HFFc6 (cell line): ENCODE measurements at regions not wholly inside any gene's neighbourhood (a gene's known extent, or its start where the extent isn't known, plus 50 kb on each side); places are given as distances from the start of the nearest gene placed in this dataset.

Experiments used
- DNase-seq: peaks from one replicate; pipeline ENCODE4 v3.0.0-alpha.2; 2018
- H3K27ac Mint-ChIP-seq: 2 replicates; pipeline ENCODE4 v1.8.0; 2020; ENCODE audit warnings: mild to moderate bottlenecking, mixed read lengths
- H3K27me3 Mint-ChIP-seq: 2 replicates; pipeline ENCODE4 v1.8.0; 2021; ENCODE audit warnings: mild to moderate bottlenecking, moderate library complexity, mixed read lengths; ENCODE audit not compliant: insufficient read depth
- H3K36me3 Mint-ChIP-seq: 2 replicates; pipeline ENCODE4 v1.8.0; 2021; ENCODE audit warnings: low read depth, mixed read lengths
- H3K4me1 Mint-ChIP-seq: 2 replicates; pipeline ENCODE4 v1.8.0; 2020; ENCODE audit warnings: low read depth, mixed read lengths
- H3K4me3 Mint-ChIP-seq: 2 replicates; pipeline ENCODE4 v1.8.0; 2020; ENCODE audit warnings: mild to moderate bottlenecking, moderate library complexity, mixed read lengths
- H3K9me3 Mint-ChIP-seq: 2 replicates; pipeline ENCODE4 v1.8.0; 2020; ENCODE audit warnings: mild to moderate bottlenecking, mixed read lengths
- TF ChIP-seq, protein P1 (sequence below): fragments of 200-600 bp; sonication (generic); IDR thresholded peaks from 2 replicates; pipeline ENCODE4 v1.5.0; 2021; ENCODE audit warnings: antibody characterized with exemption, mild to moderate bottlenecking

DNA sequence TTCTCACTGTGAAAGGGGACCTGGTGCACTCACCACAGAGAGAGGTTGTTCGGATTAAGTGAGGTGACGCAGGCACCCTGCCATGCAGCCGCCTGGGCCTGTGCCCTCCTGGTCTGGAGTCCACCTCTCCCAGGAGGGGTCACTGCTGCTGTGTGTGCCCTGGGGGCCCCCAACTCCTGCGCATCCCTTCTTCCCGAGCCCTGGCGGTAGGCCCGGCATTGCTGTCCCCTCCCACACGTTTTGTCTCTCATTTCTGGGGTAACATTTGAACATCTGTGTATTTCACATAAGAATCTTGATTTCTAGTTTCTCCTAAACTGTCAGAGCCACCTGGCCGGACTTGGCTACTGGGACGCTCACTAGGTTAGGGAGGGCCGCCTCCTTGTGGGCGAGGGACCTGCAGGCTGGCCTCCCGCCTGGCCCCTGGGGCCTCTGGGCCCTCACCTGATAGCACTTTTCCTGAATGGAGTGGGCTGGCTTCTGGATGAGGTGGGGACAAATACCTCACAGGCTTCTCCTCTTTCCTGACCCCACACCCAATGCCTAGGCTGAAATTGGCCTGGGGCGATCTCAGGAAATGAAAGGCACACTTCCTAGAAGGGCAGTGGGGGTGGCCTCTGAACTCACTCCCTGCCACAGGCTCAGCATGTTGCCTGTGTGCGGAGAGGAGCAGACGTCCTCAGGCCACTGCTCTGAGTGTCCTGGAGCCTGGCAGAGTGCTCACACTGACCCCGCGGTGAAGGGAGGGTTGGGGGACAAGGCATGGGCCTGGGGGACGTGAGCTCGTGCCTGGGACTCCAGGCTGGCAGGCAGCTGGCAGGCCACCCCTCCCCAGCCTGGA, 104.2 kb upstream of the PRR23E start:
- H3K9me3 Mint-ChIP-seq = no peaks in the 10 kb centered on the region
- TF ChIP-seq, protein P1, sequence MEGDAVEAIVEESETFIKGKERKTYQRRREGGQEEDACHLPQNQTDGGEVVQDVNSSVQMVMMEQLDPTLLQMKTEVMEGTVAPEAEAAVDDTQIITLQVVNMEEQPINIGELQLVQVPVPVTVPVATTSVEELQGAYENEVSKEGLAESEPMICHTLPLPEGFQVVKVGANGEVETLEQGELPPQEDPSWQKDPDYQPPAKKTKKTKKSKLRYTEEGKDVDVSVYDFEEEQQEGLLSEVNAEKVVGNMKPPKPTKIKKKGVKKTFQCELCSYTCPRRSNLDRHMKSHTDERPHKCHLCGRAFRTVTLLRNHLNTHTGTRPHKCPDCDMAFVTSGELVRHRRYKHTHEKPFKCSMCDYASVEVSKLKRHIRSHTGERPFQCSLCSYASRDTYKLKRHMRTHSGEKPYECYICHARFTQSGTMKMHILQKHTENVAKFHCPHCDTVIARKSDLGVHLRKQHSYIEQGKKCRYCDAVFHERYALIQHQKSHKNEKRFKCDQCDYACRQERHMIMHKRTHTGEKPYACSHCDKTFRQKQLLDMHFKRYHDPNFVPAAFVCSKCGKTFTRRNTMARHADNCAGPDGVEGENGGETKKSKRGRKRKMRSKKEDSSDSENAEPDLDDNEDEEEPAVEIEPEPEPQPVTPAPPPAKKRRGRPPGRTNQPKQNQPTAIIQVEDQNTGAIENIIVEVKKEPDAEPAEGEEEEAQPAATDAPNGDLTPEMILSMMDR = no peak
- peaks cover 49% of the 10 kb centered on the region for H3K27me3 Mint-ChIP-seq
- no peaks in the 10 kb centered on the region for H3K4me1 Mint-ChIP-seq
- H3K4me3 Mint-ChIP-seq = no peak overlapping the region
- H3K36me3 Mint-ChIP-seq = no peaks in the 10 kb centered on the region
- H3K27ac Mint-ChIP-seq = no peak overlapping the region
- no peak for DNase-seq

- Mint-ChIP-seq H3K4me1 (no peaks in the 10 kb centered on the region), H3K36me3 (no peaks in the 10 kb centered on the region), H3K4me3 (no peak overlapping the region), H3K27me3 (peaks cover 45% of the 10 kb centered on the region), H3K9me3 (no peaks in the 10 kb centered on the region), H3K27ac (no peak overlapping the region)
- TF ChIP-seq, protein P1 = no peak
- no peak for DNase-seq
Measured at GRCh38 chr3:127089486-127090145, 103.3 kb upstream of the PRR23E start.

DNA sequence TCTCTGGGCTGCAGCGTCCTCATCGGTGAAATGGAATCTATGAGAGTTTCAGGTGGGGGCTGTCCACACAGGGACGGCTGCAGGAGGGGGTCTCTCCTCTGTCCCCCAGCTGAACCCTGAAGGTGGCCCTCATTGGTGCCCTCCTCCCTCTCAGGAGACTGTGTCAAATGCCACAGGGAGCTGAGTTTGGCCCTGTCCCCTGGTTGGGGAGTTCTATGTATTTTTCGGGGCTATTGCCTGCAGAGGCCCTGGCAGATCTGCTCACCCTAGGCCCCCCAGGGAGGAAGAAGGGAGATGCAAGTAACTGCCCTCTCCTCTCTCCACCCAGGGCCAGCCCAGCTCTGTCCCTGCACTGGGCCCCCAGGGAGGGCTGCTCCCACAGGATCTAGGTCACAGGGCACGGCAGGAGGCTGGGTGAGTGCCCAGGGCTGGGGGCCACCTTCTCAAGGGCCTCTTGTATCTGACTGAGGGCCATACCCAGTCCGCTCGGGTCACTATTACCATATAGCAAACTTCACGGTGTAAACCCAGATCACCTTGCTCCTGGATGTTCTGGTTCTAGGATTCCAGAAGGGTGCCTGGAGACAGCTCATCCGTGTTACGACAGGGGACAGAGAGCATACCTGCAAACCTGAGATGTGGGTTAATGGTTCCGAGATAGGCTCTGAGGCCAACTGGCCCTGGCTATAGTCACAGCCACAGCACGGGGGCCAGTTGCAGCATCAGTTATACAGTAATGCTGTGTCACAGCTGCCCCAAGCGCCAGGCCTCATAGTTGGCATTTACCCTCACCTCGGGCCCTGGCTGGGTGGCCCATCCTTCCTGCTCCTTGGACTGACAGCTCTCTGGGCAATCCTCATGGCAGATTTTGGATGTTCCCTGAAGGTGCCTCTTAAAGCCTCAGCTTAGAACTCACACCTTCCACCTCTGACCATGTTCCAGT, 102.4 kb upstream of the PRR23E start:
- Mint-ChIP-seq H3K27me3 (peaks cover 41% of the 10 kb centered on the region), H3K4me1 (no peaks in the 10 kb centered on the region), H3K27ac (no peak overlapping the region), H3K4me3 (no peak overlapping the region), H3K36me3 (no peaks in the 10 kb centered on the region), H3K9me3 (0 out of 2 replicates have a peak, but pooled peaks cover 5% of the 10 kb centered on the region)
- TF ChIP-seq, protein P1 = no peak
- DNase-seq = no peak

GRCh38 chr3:127091376-127091775, 101.6 kb upstream of the PRR23E start:
- DNase-seq = no peak
- TF ChIP-seq, protein P1 = no peak
- Mint-ChIP-seq H3K4me3 (no peak overlapping the region), H3K36me3 (no peaks in the 10 kb centered on the region), H3K27me3 (peaks cover 40% of the 10 kb centered on the region), H3K4me1 (no peaks in the 10 kb centered on the region), H3K9me3 (0 out of 2 replicates have a peak, but pooled peaks cover 5% of the 10 kb centered on the region), H3K27ac (no peak overlapping the region)

- Mint-ChIP-seq H3K9me3 (0 out of 2 replicates have a peak, but pooled peaks cover 5% of the 10 kb centered on the region), H3K27ac (no peak overlapping the region), H3K36me3 (no peaks in the 10 kb centered on the region), H3K4me1 (no peaks in the 10 kb centered on the region), H3K27me3 (peaks cover 46% of the 10 kb centered on the region), H3K4me3 (no peak overlapping the region)
- TF ChIP-seq, protein P1 = no peak
- DNase-seq = no peak
Measured at GRCh38 chr3:127092368-127092767, 100.6 kb upstream of the PRR23E start.
